ENCODE measurements at regions not wholly inside any gene's neighbourhood (a gene's known extent, or its start where the extent isn't known, plus 50 kb on each side); places are given as distances from the start of the nearest gene placed in this dataset.

- no peak for TF ChIP-seq NFYB (CRISPR knock-in tag; conservative IDR thresholded peaks at IDR 0.05; ENCODE audit: low read depth)
- TF ChIP-seq, protein P1, sequence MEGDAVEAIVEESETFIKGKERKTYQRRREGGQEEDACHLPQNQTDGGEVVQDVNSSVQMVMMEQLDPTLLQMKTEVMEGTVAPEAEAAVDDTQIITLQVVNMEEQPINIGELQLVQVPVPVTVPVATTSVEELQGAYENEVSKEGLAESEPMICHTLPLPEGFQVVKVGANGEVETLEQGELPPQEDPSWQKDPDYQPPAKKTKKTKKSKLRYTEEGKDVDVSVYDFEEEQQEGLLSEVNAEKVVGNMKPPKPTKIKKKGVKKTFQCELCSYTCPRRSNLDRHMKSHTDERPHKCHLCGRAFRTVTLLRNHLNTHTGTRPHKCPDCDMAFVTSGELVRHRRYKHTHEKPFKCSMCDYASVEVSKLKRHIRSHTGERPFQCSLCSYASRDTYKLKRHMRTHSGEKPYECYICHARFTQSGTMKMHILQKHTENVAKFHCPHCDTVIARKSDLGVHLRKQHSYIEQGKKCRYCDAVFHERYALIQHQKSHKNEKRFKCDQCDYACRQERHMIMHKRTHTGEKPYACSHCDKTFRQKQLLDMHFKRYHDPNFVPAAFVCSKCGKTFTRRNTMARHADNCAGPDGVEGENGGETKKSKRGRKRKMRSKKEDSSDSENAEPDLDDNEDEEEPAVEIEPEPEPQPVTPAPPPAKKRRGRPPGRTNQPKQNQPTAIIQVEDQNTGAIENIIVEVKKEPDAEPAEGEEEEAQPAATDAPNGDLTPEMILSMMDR (IDR thresholded peaks at IDR 0.05), result no peak
- no peak for TF ChIP-seq ATF2 (CRISPR knock-in tag; IDR thresholded peaks at IDR 0.05; ENCODE audit: borderline replicate concordance, low read depth)
These were observed 51.8 kb upstream of the SETMAR start for GRCh38 chr3:4251412-4251811.
